ENCODE measurements at regions not wholly inside any gene's neighbourhood (a gene's known extent, or its start where the extent isn't known, plus 50 kb on each side); places are given as distances from the start of the nearest gene placed in this dataset.

- TF ChIP-seq POLR2AphosphoS5 (IDR thresholded peaks at IDR 0.05) (no peak), POLR2A (IDR thresholded peaks at IDR 0.05) (no peak), EP300 (IDR thresholded peaks at IDR 0.05) (no peak)
- TF ChIP-seq, protein P1, sequence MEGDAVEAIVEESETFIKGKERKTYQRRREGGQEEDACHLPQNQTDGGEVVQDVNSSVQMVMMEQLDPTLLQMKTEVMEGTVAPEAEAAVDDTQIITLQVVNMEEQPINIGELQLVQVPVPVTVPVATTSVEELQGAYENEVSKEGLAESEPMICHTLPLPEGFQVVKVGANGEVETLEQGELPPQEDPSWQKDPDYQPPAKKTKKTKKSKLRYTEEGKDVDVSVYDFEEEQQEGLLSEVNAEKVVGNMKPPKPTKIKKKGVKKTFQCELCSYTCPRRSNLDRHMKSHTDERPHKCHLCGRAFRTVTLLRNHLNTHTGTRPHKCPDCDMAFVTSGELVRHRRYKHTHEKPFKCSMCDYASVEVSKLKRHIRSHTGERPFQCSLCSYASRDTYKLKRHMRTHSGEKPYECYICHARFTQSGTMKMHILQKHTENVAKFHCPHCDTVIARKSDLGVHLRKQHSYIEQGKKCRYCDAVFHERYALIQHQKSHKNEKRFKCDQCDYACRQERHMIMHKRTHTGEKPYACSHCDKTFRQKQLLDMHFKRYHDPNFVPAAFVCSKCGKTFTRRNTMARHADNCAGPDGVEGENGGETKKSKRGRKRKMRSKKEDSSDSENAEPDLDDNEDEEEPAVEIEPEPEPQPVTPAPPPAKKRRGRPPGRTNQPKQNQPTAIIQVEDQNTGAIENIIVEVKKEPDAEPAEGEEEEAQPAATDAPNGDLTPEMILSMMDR (IDR thresholded peaks at IDR 0.05), result no peak
- WGBS, 2 donors (ENCODE audit: low coverage in 1 of 2), result 72 to 77% methylated on average over 3 to 5 of the region's 7 CpGs
- no peaks in the 10 kb centered on the region for H3K9me3 ChIP-seq
- no peaks in the 10 kb centered on the region for H3K36me3 ChIP-seq
- H3K4me3 ChIP-seq, result no peak overlapping the region
- H3K27me3 ChIP-seq, result peaks cover 22% of the 10 kb centered on the region
- H3K27ac ChIP-seq, result no peak overlapping the region
- ATAC-seq, result no peak
- no peaks in the 10 kb centered on the region for H3K4me1 ChIP-seq
Observed at GRCh38 chr20:22509090-22509842, 75.1 kb downstream of the FOXA2 start.

- ATAC-seq, result no peak
- no peak overlapping the region for H3K4me3 ChIP-seq
- WGBS, 2 donors (ENCODE audit: low coverage in 1 of 2), result 56 to 65% methylated on average over 6 to 7 of the region's 7 CpGs
- no peak overlapping the region for H3K27ac ChIP-seq
- H3K27me3 ChIP-seq, result peaks cover 20% of the 10 kb centered on the region
- H3K4me1 ChIP-seq, result no peaks in the 10 kb centered on the region
- H3K36me3 ChIP-seq, result no peaks in the 10 kb centered on the region
- no peaks in the 10 kb centered on the region for H3K9me3 ChIP-seq
- TF ChIP-seq EP300 (IDR thresholded peaks at IDR 0.05), result no peak
- TF ChIP-seq POLR2AphosphoS5 (IDR thresholded peaks at IDR 0.05), result no peak
- no peak for TF ChIP-seq POLR2A (IDR thresholded peaks at IDR 0.05)
- TF ChIP-seq, protein P1 (IDR thresholded peaks at IDR 0.05), result no peak
Observed at GRCh38 chr20:22508426-22508825, 75.9 kb downstream of the FOXA2 start.

DNA sequence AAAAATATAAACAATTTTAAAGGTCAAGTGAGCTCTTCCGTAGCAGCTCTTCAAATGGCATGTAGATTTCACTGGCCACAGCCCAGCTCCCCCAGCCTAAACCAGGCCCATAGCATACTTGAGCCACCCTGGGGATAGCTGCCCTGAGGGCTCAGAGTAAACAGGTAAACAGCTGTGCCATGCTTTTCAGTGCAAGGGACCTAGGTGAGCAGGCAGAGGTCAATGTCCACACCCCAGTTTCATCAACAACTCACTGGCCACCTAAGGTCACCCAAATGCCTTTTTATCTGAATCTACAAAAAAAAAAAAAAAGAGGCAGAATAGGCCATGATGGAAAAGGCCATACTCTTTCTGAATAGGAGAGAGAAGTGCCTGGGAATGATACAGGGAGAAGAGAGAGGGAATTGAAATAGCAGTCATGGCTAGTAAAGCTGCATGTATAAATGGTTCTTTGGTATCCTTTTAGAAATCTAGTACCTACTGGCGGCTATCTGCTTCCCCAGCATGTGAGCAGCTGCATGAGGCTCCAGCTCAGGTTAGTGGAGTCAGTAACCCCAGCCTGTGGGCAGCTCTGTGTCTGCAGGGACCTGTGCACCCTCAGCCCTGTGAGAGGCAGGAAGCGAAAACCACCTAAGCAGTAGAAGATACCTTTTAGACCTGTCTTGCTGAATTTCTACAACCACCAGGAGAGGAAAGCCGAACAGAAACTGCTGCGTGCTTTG lies 77.0 kb downstream of the FOXA2 start:
- 83 to 85% methylated on average over 3 of the region's 5 CpGs for WGBS, 2 donors (ENCODE audit: low coverage in 1 of 2)
- ATAC-seq, result no peak

DNA sequence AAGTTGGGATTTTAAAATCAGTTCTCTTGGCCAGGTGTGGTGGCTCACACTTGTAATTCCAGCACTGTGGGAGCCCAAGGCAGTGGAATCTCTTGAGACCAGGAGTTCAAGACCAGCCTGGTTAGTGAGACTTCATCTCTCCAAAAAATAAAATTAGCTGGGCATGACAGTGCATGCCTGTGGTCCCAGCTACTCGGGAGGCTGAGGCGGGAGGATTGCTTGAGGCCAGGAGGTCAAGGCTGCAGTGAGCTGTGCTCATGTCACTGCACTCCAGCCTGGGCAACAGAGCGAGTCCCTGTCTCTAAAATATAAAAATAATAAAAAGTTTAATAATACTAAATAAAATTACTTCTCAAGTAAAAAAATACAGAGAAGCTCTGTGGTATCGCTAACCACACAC lies 77.5 kb downstream of the FOXA2 start:
- no peak overlapping the region for H3K27ac ChIP-seq
- WGBS, 2 donors (ENCODE audit: low coverage in 1 of 2), result 64 to 69% methylated on average over 3 to 4 of the region's 4 CpGs

More for the DNA sequence above, 77.0 kb downstream of the FOXA2 start:
- Histone ChIP-seq H3K4me1 (no peaks in the 10 kb centered on the region), H3K36me3 (no peaks in the 10 kb centered on the region), H3K4me3 (no peak overlapping the region), H3K9me3 (no peaks in the 10 kb centered on the region), H3K27me3 (peaks cover 21% of the 10 kb centered on the region), H3K27ac (no peak overlapping the region)
- TF ChIP-seq EP300 (IDR thresholded peaks at IDR 0.05) (no peak), POLR2AphosphoS5 (IDR thresholded peaks at IDR 0.05) (no peak), POLR2A (IDR thresholded peaks at IDR 0.05) (no peak)
- TF ChIP-seq, protein P1 (IDR thresholded peaks at IDR 0.05), result no peak

GRCh38 chr20:22504829-22505377 lies 79.5 kb downstream of the FOXA2 start:
- Histone ChIP-seq H3K4me3 (no peak overlapping the region), H3K27me3 (peaks cover 27% of the 10 kb centered on the region), H3K9me3 (no peaks in the 10 kb centered on the region), H3K4me1 (no peaks in the 10 kb centered on the region), H3K36me3 (no peaks in the 10 kb centered on the region), H3K27ac (no peak overlapping the region)
- 67 to 75% methylated on average over 1 to 2 of the region's 4 CpGs for WGBS, 2 donors (ENCODE audit: low coverage in 1 of 2)
- TF ChIP-seq, protein P1 (IDR thresholded peaks at IDR 0.05), result no peak
- no peak for TF ChIP-seq POLR2AphosphoS5 (IDR thresholded peaks at IDR 0.05)
- no peak for TF ChIP-seq EP300 (IDR thresholded peaks at IDR 0.05)
- no peak for TF ChIP-seq POLR2A (IDR thresholded peaks at IDR 0.05)
- ATAC-seq, result no peak

More for the DNA sequence above, 77.5 kb downstream of the FOXA2 start:
- ATAC-seq, result no peak
- no peak overlapping the region for H3K4me3 ChIP-seq
- no peaks in the 10 kb centered on the region for H3K9me3 ChIP-seq
- peaks cover 26% of the 10 kb centered on the region for H3K27me3 ChIP-seq
- no peaks in the 10 kb centered on the region for H3K4me1 ChIP-seq
- no peak for TF ChIP-seq POLR2A (IDR thresholded peaks at IDR 0.05)
- no peak for TF ChIP-seq EP300 (IDR thresholded peaks at IDR 0.05)
- H3K36me3 ChIP-seq, result no peaks in the 10 kb centered on the region
